ENCODE measurements at regions not wholly inside any gene's neighbourhood (a gene's known extent, or its start where the extent isn't known, plus 50 kb on each side); places are given as distances from the start of the nearest gene placed in this dataset.

DNA sequence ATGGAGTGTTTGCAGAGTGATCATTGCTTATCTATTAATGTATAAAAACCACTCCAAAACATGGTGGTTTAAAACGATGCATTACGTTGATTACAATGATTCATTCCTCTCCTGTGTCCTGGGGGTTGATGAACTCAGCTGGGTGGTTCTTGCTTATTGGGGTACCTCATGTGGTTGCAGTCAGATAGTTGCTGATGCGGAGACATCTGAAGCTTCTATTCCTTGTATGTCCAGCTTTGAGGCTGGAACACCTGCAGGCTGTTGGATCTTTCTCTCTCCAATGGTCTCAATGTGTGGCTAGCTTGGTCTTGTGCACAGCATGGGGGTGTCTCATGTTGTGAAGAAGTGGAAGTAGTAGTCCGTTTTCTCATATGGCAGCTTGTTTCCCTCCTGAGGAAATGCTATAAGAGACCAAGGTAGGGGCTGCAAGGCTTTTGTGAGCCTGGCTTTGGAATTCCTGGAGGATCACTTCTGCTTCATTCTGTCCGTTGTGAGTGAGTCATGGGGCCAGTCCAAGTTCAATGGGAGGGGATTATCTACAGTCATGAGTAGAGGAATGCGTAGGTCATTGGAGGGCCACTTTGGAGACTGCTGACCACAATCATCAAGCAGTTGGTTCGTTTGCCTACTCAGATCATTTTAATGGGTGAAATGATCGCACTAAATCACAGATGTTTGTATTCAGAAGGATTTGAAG, 601.0 kb downstream of the SLC4A3 start:
- Histone ChIP-seq H3K36me3 (no peaks in the 10 kb centered on the region), H3K27ac (no peak overlapping the region), H3K4me3 (no peak overlapping the region), H3K27me3 (no peaks in the 10 kb centered on the region), H3K4me1 (no peaks in the 10 kb centered on the region), H3K9me3 (no peaks in the 10 kb centered on the region)
- in situ Hi-C loops (cut with MboI; ENCODE audit: low pct_ligation_motif_present in 1 of 4, low pct_unique_long_range_greater_than_20kb in 1 of 4, low sequenced_read_pairs in 3 of 4) (no loop called here), intact Hi-C loops (cut with DNase I; ENCODE audit: low total_unique reads) (no loop called here)
- DNase-seq = no peak
- TF ChIP-seq POLR2A (IDR thresholded peaks at IDR 0.05) = no peak
- no peak for TF ChIP-seq EP300 (IDR thresholded peaks at IDR 0.05; ENCODE audit: low read depth)
- TF ChIP-seq POLR2AphosphoS5 (IDR thresholded peaks at IDR 0.05) = no peak
- TF ChIP-seq, protein P1, sequence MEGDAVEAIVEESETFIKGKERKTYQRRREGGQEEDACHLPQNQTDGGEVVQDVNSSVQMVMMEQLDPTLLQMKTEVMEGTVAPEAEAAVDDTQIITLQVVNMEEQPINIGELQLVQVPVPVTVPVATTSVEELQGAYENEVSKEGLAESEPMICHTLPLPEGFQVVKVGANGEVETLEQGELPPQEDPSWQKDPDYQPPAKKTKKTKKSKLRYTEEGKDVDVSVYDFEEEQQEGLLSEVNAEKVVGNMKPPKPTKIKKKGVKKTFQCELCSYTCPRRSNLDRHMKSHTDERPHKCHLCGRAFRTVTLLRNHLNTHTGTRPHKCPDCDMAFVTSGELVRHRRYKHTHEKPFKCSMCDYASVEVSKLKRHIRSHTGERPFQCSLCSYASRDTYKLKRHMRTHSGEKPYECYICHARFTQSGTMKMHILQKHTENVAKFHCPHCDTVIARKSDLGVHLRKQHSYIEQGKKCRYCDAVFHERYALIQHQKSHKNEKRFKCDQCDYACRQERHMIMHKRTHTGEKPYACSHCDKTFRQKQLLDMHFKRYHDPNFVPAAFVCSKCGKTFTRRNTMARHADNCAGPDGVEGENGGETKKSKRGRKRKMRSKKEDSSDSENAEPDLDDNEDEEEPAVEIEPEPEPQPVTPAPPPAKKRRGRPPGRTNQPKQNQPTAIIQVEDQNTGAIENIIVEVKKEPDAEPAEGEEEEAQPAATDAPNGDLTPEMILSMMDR (IDR thresholded peaks at IDR 0.05) = no peak
- 66 to 67% methylated on average over 3 to 8 of the region's 8 CpGs for WGBS, 2 donors (ENCODE audit: low coverage in 1 of 2)

DNA sequence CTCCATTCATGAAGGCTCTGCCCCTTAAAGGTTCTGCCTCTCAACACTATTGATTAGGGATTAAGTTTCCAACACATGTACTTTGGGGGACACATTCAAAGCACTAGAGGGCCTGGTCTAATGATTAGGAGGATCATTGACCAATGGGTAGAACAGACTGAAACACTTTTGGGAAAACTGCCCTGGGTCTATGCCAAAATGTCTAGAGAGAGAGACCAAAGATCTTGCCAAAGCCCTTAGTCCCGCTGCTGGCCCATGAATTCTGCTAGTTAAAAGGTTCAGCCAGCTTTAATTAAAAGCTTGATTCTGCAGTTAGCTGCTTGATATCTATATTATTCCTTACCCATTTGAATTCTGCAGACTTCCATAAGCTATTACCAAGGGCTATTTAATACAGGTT, 613.2 kb downstream of the SLC4A3 start:
- H3K4me1 ChIP-seq = no peaks in the 10 kb centered on the region
- no peak for TF ChIP-seq POLR2AphosphoS5 (IDR thresholded peaks at IDR 0.05)
- TF ChIP-seq, protein P1 (IDR thresholded peaks at IDR 0.05) = no peak
- no peak for TF ChIP-seq POLR2A (IDR thresholded peaks at IDR 0.05)
- TF ChIP-seq EP300 (IDR thresholded peaks at IDR 0.05; ENCODE audit: low read depth) = no peak
- H3K9me3 ChIP-seq = no peaks in the 10 kb centered on the region
- DNase-seq = no peak
- no peaks in the 10 kb centered on the region for H3K27me3 ChIP-seq
- WGBS, 2 donors (ENCODE audit: low coverage in 1 of 2) = 80% methylated on average over 1 of the region's 1 CpG; no CpG with 5 or more reads in 1 of the 2 donors
- no peak overlapping the region for H3K27ac ChIP-seq
- no peak overlapping the region for H3K4me3 ChIP-seq
- in situ Hi-C loops (cut with MboI; ENCODE audit: low pct_ligation_motif_present in 1 of 4, low pct_unique_long_range_greater_than_20kb in 1 of 4, low sequenced_read_pairs in 3 of 4) = no loop called here
- H3K36me3 ChIP-seq = no peaks in the 10 kb centered on the region
- intact Hi-C loops (cut with DNase I; ENCODE audit: low total_unique reads) = no loop called here

DNA sequence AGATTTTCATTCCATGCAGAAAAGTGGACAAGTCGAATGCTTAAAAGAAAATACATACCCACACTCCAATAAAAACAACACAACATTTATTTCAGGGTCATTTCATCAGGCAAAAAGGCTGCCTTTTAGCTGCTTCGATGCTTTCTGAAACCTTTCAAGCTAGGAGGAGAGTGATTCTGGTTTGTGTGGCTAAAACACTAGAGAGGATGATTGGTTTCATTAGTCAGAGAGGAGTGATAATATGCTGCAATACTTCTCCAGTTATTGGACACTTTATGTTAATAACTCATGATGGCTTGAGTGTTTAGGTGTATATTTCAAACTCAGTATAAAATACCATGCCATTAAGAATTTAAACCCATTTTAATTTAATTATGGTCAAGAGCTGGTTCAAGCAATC, 614.0 kb downstream of the SLC4A3 start:
- Histone ChIP-seq H3K36me3 (no peaks in the 10 kb centered on the region), H3K27ac (no peak overlapping the region), H3K9me3 (no peaks in the 10 kb centered on the region), H3K4me3 (no peak overlapping the region), H3K27me3 (no peaks in the 10 kb centered on the region), H3K4me1 (no peaks in the 10 kb centered on the region)
- WGBS, 2 donors (ENCODE audit: low coverage in 1 of 2) = 65 to 72% methylated on average over 2 of the region's 2 CpGs
- TF ChIP-seq POLR2AphosphoS5 (IDR thresholded peaks at IDR 0.05) (no peak), EP300 (IDR thresholded peaks at IDR 0.05; ENCODE audit: low read depth) (no peak), POLR2A (IDR thresholded peaks at IDR 0.05) (no peak)
- TF ChIP-seq, protein P1 (IDR thresholded peaks at IDR 0.05) = no peak
- DNase-seq = no peak
- intact Hi-C loops (cut with DNase I; ENCODE audit: low total_unique reads) = no loop called here
- in situ Hi-C loops (cut with MboI; ENCODE audit: low pct_ligation_motif_present in 1 of 4, low pct_unique_long_range_greater_than_20kb in 1 of 4, low sequenced_read_pairs in 3 of 4) = no loop called here

DNA sequence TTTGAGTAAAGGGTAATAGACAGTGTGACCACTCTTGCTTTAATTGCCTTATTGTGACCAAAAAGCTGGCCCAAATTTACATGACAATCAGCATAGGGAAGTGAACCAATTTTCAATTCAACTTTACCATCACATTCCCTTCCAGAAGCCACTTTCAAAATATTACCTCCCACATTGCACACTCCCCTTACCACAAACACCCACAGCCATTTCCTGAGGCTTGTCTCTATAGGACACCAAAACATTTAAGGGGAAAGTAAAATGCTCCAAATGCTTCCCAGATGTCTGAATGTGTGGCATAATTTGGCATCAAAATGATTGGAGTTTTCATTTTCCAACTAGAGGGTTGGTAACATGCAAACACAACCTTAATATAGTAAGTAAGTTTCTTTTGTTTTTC, 616.1 kb downstream of the SLC4A3 start:
- no peak for DNase-seq
- Histone ChIP-seq H3K4me1 (no peaks in the 10 kb centered on the region), H3K36me3 (no peaks in the 10 kb centered on the region), H3K9me3 (no peaks in the 10 kb centered on the region), H3K27ac (no peak overlapping the region), H3K27me3 (no peaks in the 10 kb centered on the region), H3K4me3 (no peak overlapping the region)
- TF ChIP-seq POLR2A (IDR thresholded peaks at IDR 0.05) = no peak
- TF ChIP-seq, protein P1 (IDR thresholded peaks at IDR 0.05) = no peak
- no peak for TF ChIP-seq EP300 (IDR thresholded peaks at IDR 0.05; ENCODE audit: low read depth)
- TF ChIP-seq POLR2AphosphoS5 (IDR thresholded peaks at IDR 0.05) = no peak
- intact Hi-C loops (cut with DNase I; ENCODE audit: low total_unique reads) (no loop called here), in situ Hi-C loops (cut with MboI; ENCODE audit: low pct_ligation_motif_present in 1 of 4, low pct_unique_long_range_greater_than_20kb in 1 of 4, low sequenced_read_pairs in 3 of 4) (no loop called here)

Measured in transverse colon (tissue), 4 donors.